CD4-positive, alpha-beta T cell (primary cell): ENCODE measurements at regions not wholly inside any gene's neighbourhood (a gene's known extent, or its start where the extent isn't known, plus 50 kb on each side); places are given as distances from the start of the nearest gene placed in this dataset.

Source experiments
- ATAC-seq: fragments of 200-7000 bp; cut with Tn5 transposase; one replicate; pipeline ENCODE4 v1.10.0; 2022; ENCODE audit warnings: mild to moderate bottlenecking; ENCODE audit not compliant: poor library complexity
- CTCF ChIA-PET: fragments of 350-600 bp; sonication (Branson Sonifier 250); formaldehyde crosslinking; loops from one replicate; lab custom pipeline; 2021; ENCODE audit warnings: antibody characterized with exemption, inconsistent platforms; lab: Charles Lee
- POLR2A ChIA-PET: fragments of 350-600 bp; sonication (Branson Sonifier 250); formaldehyde crosslinking; loops from one replicate; lab custom pipeline; 2021; ENCODE audit warnings: antibody characterized with exemption, inconsistent platforms; lab: Charles Lee
- DNase-seq, 14 experiments: peaks; one replicate each; pipeline ENCODE4 v3.0.0-alpha.2; 2013 to 2020; ENCODE audit warnings: mixed read lengths in 2 of 14
- H3K27ac ChIP-seq, 2 donors: one replicate each; pipeline versions ENCODE4 v1.5.1 to v1.7.0; 2013; ENCODE audit warnings: low read length in 2 of 2, low read depth in 1 of 2, mild to moderate bottlenecking in 1 of 2
- H3K27me3 ChIP-seq, 2 experiments: 1 replicate in 1 of 2; 2 replicates in 1 of 2; pipeline versions ENCODE4 v1.6.1 to v1.7.0; 2013; ENCODE audit warnings: low read length in 2 of 2, control low read depth in 1 of 2, mild to moderate bottlenecking in 1 of 2, moderate library complexity in 1 of 2; ENCODE audit not compliant: insufficient read depth in 2 of 2, control insufficient read depth in 1 of 2
- H3K36me3 ChIP-seq: one replicate; pipeline ENCODE4 v1.6.1; 2013; ENCODE audit warnings: low read length, control low read depth; ENCODE audit not compliant: insufficient read depth
- H3K4me1 ChIP-seq: one replicate; pipeline ENCODE4 v1.6.1; 2013; ENCODE audit warnings: low read length, control low read depth; ENCODE audit not compliant: insufficient read depth
- H3K4me3 ChIP-seq: one replicate; pipeline ENCODE4 v1.5.1; 2013; ENCODE audit warnings: mild to moderate bottlenecking, low read length, moderate library complexity
- H3K9me3 ChIP-seq, 2 experiments: 1 replicate in 1 of 2; 2 replicates in 1 of 2; pipeline versions ENCODE4 v1.6.1 to v1.7.0; 2013; ENCODE audit warnings: low read length in 2 of 2, mild to moderate bottlenecking in 2 of 2, control low read depth in 1 of 2, moderate library complexity in 1 of 2; ENCODE audit not compliant: control insufficient read depth in 1 of 2, insufficient read depth in 1 of 2
- H3K27ac Mint-ChIP-seq: one replicate; pipeline ENCODE4 v1.8.0; 2020; ENCODE audit warnings: mixed read lengths
- H3K27me3 Mint-ChIP-seq: one replicate; pipeline ENCODE4 v1.8.0; 2021; ENCODE audit warnings: mixed read lengths
- H3K36me3 Mint-ChIP-seq: one replicate; pipeline ENCODE4 v1.8.0; 2021; ENCODE audit warnings: low read depth, mixed read lengths
- H3K4me1 Mint-ChIP-seq: one replicate; pipeline ENCODE4 v1.8.0; 2021; ENCODE audit warnings: low read depth, mixed read lengths
- H3K4me3 Mint-ChIP-seq: one replicate; pipeline ENCODE4 v1.8.0; 2020; ENCODE audit warnings: mild to moderate bottlenecking, mixed read lengths
- H3K9me3 Mint-ChIP-seq: one replicate; pipeline ENCODE4 v1.8.0; 2020; ENCODE audit warnings: mixed read lengths
- CTCF ChIP-seq: fragments of 200-600 bp; IDR thresholded peaks from one replicate; pipeline ENCODE4 v1.8.0; 2022; ENCODE audit warnings: antibody characterized with exemption, mild to moderate bottlenecking
- intact Hi-C, 2 experiments: fragments of 100-400 bp; cut with DNase I in 1 of 2; cut with micrococcal nuclease in 1 of 2; formaldehyde crosslinking; loops; one replicate each; pipeline versions ENCODE4 v1.15.1 to v1.9.0; 2023 to 2025; cut with DNase I, micrococcal nuclease

GRCh38 chrX:113522814-113523213, 682.2 kb upstream of the AMOT start:
- no peaks in the 10 kb centered on the region for H3K4me1 ChIP-seq
- intact Hi-C loops = no loop called here
- ChIA-PET CTCF (no interaction called here), POLR2A (no interaction called here)
- H3K27ac Mint-ChIP-seq = no peak overlapping the region
- H3K4me3 ChIP-seq = no peak overlapping the region
- no peaks in the 10 kb centered on the region for H3K36me3 Mint-ChIP-seq
- TF ChIP-seq CTCF = no peak
- ATAC-seq (no peak), DNase-seq (no peak)
- H3K4me3 Mint-ChIP-seq = no peak overlapping the region
- no peaks in the 10 kb centered on the region for H3K4me1 Mint-ChIP-seq
- H3K36me3 ChIP-seq = no peaks in the 10 kb centered on the region
- H3K27me3 ChIP-seq = no peaks in the 10 kb centered on the region
- peaks cover 3% of the 10 kb centered on the region for H3K9me3 Mint-ChIP-seq
- no peaks in the 10 kb centered on the region for H3K27me3 Mint-ChIP-seq
- H3K9me3 ChIP-seq = no peaks in the 10 kb centered on the region
- no peak overlapping the region for H3K27ac ChIP-seq

- DNase-seq = no peak
- no peaks in the 10 kb centered on the region for H3K36me3 ChIP-seq
- H3K27me3 Mint-ChIP-seq = no peaks in the 10 kb centered on the region
- intact Hi-C loops = no loop called here
- no peaks in the 10 kb centered on the region for H3K9me3 ChIP-seq
- H3K4me1 Mint-ChIP-seq = no peaks in the 10 kb centered on the region
- H3K4me3 ChIP-seq = no peak overlapping the region
- H3K27me3 ChIP-seq = no peaks in the 10 kb centered on the region
- H3K4me3 Mint-ChIP-seq = no peak overlapping the region
- TF ChIP-seq CTCF = no peak
- H3K27ac Mint-ChIP-seq = no peak overlapping the region
- CTCF ChIA-PET = interaction anchor here (0.7 kb wide), 1 partner anchor 1351 kb away, joined by 7 read pairs; no protein-coding TSS in a partner anchor
- H3K27ac ChIP-seq = no peak overlapping the region
- no peaks in the 10 kb centered on the region for H3K4me1 ChIP-seq
- H3K36me3 Mint-ChIP-seq = no peaks in the 10 kb centered on the region
- POLR2A ChIA-PET = no interaction called here
- ATAC-seq = no peak
- H3K9me3 Mint-ChIP-seq = peaks cover 3% of the 10 kb centered on the region
Measured at GRCh38 chrX:113514906-113515305, 674.3 kb upstream of the AMOT start.

- H3K36me3 ChIP-seq = no peaks in the 10 kb centered on the region
- H3K4me1 ChIP-seq = no peaks in the 10 kb centered on the region
- DNase-seq = no peak
- ChIA-PET CTCF (no interaction called here), POLR2A (no interaction called here)
- Mint-ChIP-seq H3K9me3 (peaks cover 3% of the 10 kb centered on the region), H3K36me3 (no peaks in the 10 kb centered on the region), H3K4me1 (no peaks in the 10 kb centered on the region), H3K27me3 (no peaks in the 10 kb centered on the region), H3K4me3 (no peak overlapping the region), H3K27ac (no peak overlapping the region)
- no peak overlapping the region for H3K27ac ChIP-seq
- intact Hi-C loops = no loop called here
- no peak for TF ChIP-seq CTCF
- H3K9me3 ChIP-seq = no peaks in the 10 kb centered on the region
- no peak overlapping the region for H3K4me3 ChIP-seq
- no peak for ATAC-seq
- H3K27me3 ChIP-seq = no peaks in the 10 kb centered on the region
Measured at GRCh38 chrX:113512700-113513395, 672.2 kb upstream of the AMOT start.
